RPMI8226 (cell line): ENCODE measurements at regions not wholly inside any gene's neighbourhood (a gene's known extent, or its start where the extent isn't known, plus 50 kb on each side); places are given as distances from the start of the nearest gene placed in this dataset.
"Not testable (repeated sequence)": the region's sequence is repeated elsewhere in the genome, so short reads cannot be mapped to it uniquely, and the experiment has no call there.

Experiments
- DNase-seq: peaks from one replicate; pipeline ENCODE4 v3.0.0-alpha.2; 2015

- no peak for DNase-seq
Observed at GRCh38 chr16:48978501-48978900, 303.1 kb downstream of the CBLN1 start.

GRCh38 chr16:48972236-48972635 lies 309.4 kb downstream of the CBLN1 start:
- DNase-seq: no peak

GRCh38 chr16:48971571-48972077 lies 310.0 kb downstream of the CBLN1 start:
- no peak for DNase-seq

- DNase-seq: no peak
Observed at GRCh38 chr16:48970216-48970615, 311.4 kb downstream of the CBLN1 start.

- no peak for DNase-seq
Observed at GRCh38 chr16:48969611-48970010, 312.0 kb downstream of the CBLN1 start.

- no peak for DNase-seq
Observed at GRCh38 chr16:48965386-48965785, 316.3 kb downstream of the CBLN1 start.

GRCh38 chr16:48963901-48964615 lies 317.6 kb downstream of the CBLN1 start:
- no peak for DNase-seq

- no peak for DNase-seq
Observed at GRCh38 chr16:48963306-48963705, 318.3 kb downstream of the CBLN1 start.

GRCh38 chr16:48961546-48961945 lies 320.1 kb downstream of the CBLN1 start:
- DNase-seq: no peak

GRCh38 chr16:48960830-48961229 lies 320.8 kb downstream of the CBLN1 start:
- no peak for DNase-seq

GRCh38 chr16:48959747-48960146 lies 321.9 kb downstream of the CBLN1 start:
- peak; percentile 6 for DNase-seq

GRCh38 chr16:48959204-48959603 lies 322.4 kb downstream of the CBLN1 start:
- DNase-seq: peak; percentile 5

- no peak for DNase-seq
Observed at GRCh38 chr16:48958681-48959080, 323.0 kb downstream of the CBLN1 start.

GRCh38 chr16:48956620-48957019 lies 325.0 kb downstream of the CBLN1 start:
- DNase-seq: no peak

GRCh38 chr16:48955837-48956236 lies 325.8 kb downstream of the CBLN1 start:
- DNase-seq: no peak

- DNase-seq: not testable (repeated sequence)
Observed at GRCh38 chr16:48951621-48952125, 330.0 kb downstream of the CBLN1 start.

GRCh38 chr16:48950184-48950583 lies 331.5 kb downstream of the CBLN1 start:
- no peak for DNase-seq

GRCh38 chr16:48949636-48950035 lies 332.0 kb downstream of the CBLN1 start:
- no peak for DNase-seq

- no peak for DNase-seq
Observed at GRCh38 chr16:48948911-48949310, 332.7 kb downstream of the CBLN1 start.

- no peak for DNase-seq
Observed at GRCh38 chr16:48947371-48947713, 334.3 kb downstream of the CBLN1 start.

- no peak for DNase-seq
Observed at GRCh38 chr16:48946686-48947370, 334.8 kb downstream of the CBLN1 start.

- no peak for DNase-seq
Observed at GRCh38 chr16:48942996-48943395, 333.0 kb upstream of the N4BP1 start.

GRCh38 chr16:48936811-48937210 lies 326.8 kb upstream of the N4BP1 start:
- DNase-seq: no peak

- no peak for DNase-seq
Observed at GRCh38 chr16:48932216-48932855, 322.4 kb upstream of the N4BP1 start.
